Vagina (tissue), 2 donors: ENCODE measurements at regions not wholly inside any gene's neighbourhood (a gene's known extent, or its start where the extent isn't known, plus 50 kb on each side); places are given as distances from the start of the nearest gene placed in this dataset.
"Not testable (repeated sequence)": the region's sequence is repeated elsewhere in the genome, so short reads cannot be mapped to it uniquely, and the experiment has no call there.

Experiments
- DNase-seq, 2 donors: peaks; one replicate each; pipeline ENCODE4 v3.0.0-alpha.2; 2017; ENCODE audit errors: extremely low spot score in 2 of 2
- H3K27ac ChIP-seq: fragments of 200-600 bp; sonication (generic); one replicate; pipeline ENCODE4 v1.5.1; 2019
- H3K27me3 ChIP-seq: fragments of 200-600 bp; sonication (generic); one replicate; pipeline ENCODE4 v1.5.1; 2019
- H3K36me3 ChIP-seq, 2 donors: fragments of 200-600 bp; sonication (generic); one replicate each; pipeline ENCODE4 v1.5.1; 2017 to 2019
- H3K4me1 ChIP-seq: fragments of 200-600 bp; sonication (generic); one replicate; pipeline ENCODE4 v1.5.1; 2019
- H3K4me3 ChIP-seq, 2 donors: fragments of 200-600 bp; sonication (generic); 1 replicate in 1 of 2; 2 replicates in 1 of 2; pipeline ENCODE4 v1.5.1; 2016 to 2019
- H3K9me3 ChIP-seq: fragments of 200-600 bp; sonication (generic); one replicate; pipeline ENCODE4 v1.5.1; 2019
- POLR2A ChIP-seq, 2 donors: fragments of 450-650 bp; IDR thresholded peaks; one replicate each; pipeline ENCODE4 v1.6.1; 2017; ENCODE audit warnings: antibody characterized with exemption in 2 of 2, mild to moderate bottlenecking in 2 of 2, moderate library complexity in 2 of 2
- POLR2AphosphoS5 ChIP-seq, 2 donors: sonication (generic); formaldehyde crosslinking; IDR thresholded peaks; one replicate each; pipeline ENCODE4 v1.9.0; 2017; ENCODE audit warnings: antibody characterized with exemption in 2 of 2, mild to moderate bottlenecking in 2 of 2, low read depth in 1 of 2; ENCODE audit not compliant: insufficient read depth in 1 of 2
- intact Hi-C: fragments of 100-400 bp; cut with DNase I; formaldehyde crosslinking; loops from one replicate; pipeline ENCODE4 v1.15.1; 2023
- TF ChIP-seq, protein P1 (sequence below), 3 experiments: fragments of 450-650 bp in 2 of 3; fragments of 200-600 bp in 1 of 3; sonication (generic) in 1 of 3; IDR thresholded peaks; one replicate each; pipeline ENCODE4 v1.5.1; 2017 to 2019; ENCODE audit warnings: antibody characterized with exemption in 3 of 3, mild to moderate bottlenecking in 2 of 3, moderate library complexity in 2 of 3

DNA sequence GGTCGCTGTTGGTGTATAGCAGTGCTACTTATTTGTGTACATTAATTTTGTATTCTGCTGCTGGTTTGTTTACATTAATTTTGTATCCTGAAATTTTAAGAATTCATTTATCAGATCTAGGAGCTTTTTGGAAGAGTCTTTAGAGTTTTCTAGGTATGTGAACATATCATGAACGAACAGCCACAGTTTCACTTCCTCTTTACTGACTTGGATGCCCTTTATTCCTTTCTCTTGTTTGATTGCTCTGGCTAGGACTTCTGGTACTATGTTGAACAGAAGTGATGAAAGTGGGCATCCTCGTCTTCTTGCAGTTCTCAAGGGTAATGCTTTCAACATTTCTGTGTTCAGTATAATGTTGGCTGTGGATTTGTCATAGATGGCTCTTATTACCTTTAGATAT lies 1757.9 kb downstream of the BRINP3 start:
- Histone ChIP-seq H3K4me1 (no peaks in the 10 kb centered on the region), H3K9me3 (no peaks in the 10 kb centered on the region), H3K27ac (no peak overlapping the region), H3K4me3 (no peak overlapping the region), H3K36me3 (no peaks in the 10 kb centered on the region), H3K27me3 (no peaks in the 10 kb centered on the region)
- DNase-seq = no peak
- TF ChIP-seq POLR2A (IDR thresholded peaks at IDR 0.05) = no peak
- TF ChIP-seq, protein P1, sequence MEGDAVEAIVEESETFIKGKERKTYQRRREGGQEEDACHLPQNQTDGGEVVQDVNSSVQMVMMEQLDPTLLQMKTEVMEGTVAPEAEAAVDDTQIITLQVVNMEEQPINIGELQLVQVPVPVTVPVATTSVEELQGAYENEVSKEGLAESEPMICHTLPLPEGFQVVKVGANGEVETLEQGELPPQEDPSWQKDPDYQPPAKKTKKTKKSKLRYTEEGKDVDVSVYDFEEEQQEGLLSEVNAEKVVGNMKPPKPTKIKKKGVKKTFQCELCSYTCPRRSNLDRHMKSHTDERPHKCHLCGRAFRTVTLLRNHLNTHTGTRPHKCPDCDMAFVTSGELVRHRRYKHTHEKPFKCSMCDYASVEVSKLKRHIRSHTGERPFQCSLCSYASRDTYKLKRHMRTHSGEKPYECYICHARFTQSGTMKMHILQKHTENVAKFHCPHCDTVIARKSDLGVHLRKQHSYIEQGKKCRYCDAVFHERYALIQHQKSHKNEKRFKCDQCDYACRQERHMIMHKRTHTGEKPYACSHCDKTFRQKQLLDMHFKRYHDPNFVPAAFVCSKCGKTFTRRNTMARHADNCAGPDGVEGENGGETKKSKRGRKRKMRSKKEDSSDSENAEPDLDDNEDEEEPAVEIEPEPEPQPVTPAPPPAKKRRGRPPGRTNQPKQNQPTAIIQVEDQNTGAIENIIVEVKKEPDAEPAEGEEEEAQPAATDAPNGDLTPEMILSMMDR (IDR thresholded peaks at IDR 0.05) = no peak
- TF ChIP-seq POLR2AphosphoS5 (IDR thresholded peaks at IDR 0.05; ENCODE audit: insufficient read depth in 1 of 2, low read depth in 1 of 2) = no peak
- intact Hi-C loops = no loop called here

DNA sequence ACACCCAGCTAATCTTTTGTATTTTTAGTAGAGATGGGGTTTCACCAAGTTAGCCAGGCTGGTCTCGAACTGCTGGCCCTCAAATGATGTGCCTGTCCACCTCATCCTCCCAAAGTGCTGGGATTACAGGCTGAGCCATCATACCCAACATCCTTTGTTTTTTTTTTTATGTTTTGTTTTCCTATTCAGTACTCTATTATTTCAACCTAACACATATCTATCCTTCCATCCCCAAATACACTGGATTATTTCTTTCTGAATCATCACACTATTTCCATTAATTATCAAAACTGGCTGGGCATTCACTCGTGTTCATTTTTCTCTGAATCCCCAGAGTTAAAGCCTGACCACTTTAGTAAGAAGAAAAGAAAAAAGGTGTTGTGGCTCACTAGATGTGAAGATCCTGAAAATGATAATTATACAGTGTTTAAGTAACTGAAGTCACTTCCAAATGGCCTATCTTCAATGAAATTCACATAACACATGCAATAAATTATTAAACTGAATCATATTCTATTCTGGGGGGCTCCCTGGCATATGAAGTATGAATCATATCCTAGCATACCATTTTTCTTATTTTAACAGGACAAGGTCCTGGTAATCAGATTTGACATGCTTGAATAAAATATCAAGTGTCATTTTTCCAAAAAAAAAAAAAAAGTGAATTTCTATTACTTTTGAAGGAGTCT lies 1754.2 kb downstream of the BRINP3 start:
- Histone ChIP-seq H3K36me3 (no peaks in the 10 kb centered on the region), H3K4me1 (no peaks in the 10 kb centered on the region), H3K27ac (no peak overlapping the region), H3K27me3 (no peaks in the 10 kb centered on the region), H3K4me3 (no peak overlapping the region), H3K9me3 (no peaks in the 10 kb centered on the region)
- DNase-seq = no peak
- intact Hi-C loops = no loop called here
- no peak for TF ChIP-seq POLR2AphosphoS5 (IDR thresholded peaks at IDR 0.05; ENCODE audit: insufficient read depth in 1 of 2, low read depth in 1 of 2)
- TF ChIP-seq, protein P1 (IDR thresholded peaks at IDR 0.05) = no peak

DNA sequence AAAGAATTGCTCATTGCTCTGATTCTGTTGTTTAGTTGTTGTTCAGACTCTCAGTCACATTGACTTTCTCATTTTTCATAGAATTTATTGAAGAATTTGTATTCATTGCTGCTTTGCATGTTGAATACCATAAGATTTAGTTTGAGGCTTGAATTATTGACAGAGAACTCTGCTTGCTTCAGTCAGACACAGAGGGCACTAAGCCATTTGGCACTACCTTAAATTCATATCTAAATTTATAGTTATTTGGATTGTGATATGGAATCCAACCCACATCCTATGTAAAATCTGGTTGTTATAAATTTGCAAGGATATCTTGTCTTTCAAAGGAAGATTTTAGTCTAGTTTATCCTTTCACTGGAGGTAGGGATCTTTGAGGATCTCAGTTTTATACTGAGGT lies 1748.6 kb downstream of the BRINP3 start:
- no peaks in the 10 kb centered on the region for H3K36me3 ChIP-seq
- no peaks in the 10 kb centered on the region for H3K27me3 ChIP-seq
- intact Hi-C loops = no loop called here
- TF ChIP-seq POLR2AphosphoS5 (IDR thresholded peaks at IDR 0.05; ENCODE audit: insufficient read depth in 1 of 2, low read depth in 1 of 2) (no peak), POLR2A (IDR thresholded peaks at IDR 0.05) (no peak)
- TF ChIP-seq, protein P1 (IDR thresholded peaks at IDR 0.05) = no peak
- H3K9me3 ChIP-seq = no peaks in the 10 kb centered on the region
- H3K4me3 ChIP-seq = no peak overlapping the region
- no peak for DNase-seq
- no peaks in the 10 kb centered on the region for H3K4me1 ChIP-seq
- H3K27ac ChIP-seq = no peak overlapping the region

DNA sequence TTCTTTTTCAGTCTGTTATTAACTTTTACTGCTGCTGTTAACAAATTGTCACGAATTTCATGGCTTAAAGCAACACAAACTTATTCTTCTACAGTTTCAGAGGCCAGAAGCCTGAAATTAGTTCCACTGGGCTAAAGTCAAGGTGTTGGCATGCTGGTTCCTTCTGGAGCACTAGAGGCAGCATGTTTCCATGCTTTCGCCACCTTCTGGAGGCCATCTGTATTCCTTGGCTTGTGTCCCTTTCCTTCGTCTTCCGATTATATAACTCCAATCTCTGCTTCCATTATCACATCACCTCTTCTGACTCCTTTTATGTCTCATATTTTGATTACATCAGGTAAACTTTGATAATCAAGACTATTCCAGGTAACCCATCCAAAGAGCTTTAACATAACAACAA lies 1742.1 kb downstream of the BRINP3 start:
- TF ChIP-seq POLR2A (IDR thresholded peaks at IDR 0.05) (no peak), POLR2AphosphoS5 (IDR thresholded peaks at IDR 0.05; ENCODE audit: insufficient read depth in 1 of 2, low read depth in 1 of 2) (no peak)
- TF ChIP-seq, protein P1 (IDR thresholded peaks at IDR 0.05) = no peak
- intact Hi-C loops = no loop called here
- Histone ChIP-seq H3K36me3 (no peaks in the 10 kb centered on the region), H3K27ac (no peak overlapping the region), H3K9me3 (no peaks in the 10 kb centered on the region), H3K4me3 (no peak overlapping the region), H3K4me1 (no peaks in the 10 kb centered on the region), H3K27me3 (no peaks in the 10 kb centered on the region)
- DNase-seq = no peak

DNA sequence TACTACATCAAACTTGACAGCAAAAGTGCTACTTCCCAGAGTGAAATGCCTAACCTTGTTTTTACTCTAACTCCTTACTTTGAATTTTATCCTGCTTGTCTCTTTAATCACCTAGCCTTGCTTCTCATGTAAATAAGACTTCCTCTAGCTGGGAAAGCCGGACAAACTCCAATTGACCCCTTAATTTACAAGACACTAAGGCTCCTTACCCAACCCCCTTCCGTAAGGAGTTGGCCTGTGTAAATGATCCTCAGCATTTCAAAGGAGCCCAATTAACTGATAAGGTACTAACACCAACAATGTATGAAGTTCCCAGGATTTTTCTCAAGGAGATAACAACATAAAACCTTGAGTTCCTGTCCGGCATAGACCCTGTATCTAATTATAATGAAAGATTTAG lies 1728.4 kb downstream of the BRINP3 start:
- intact Hi-C loops, H3K9me3 ChIP-seq, H3K36me3 ChIP-seq, H3K4me3 ChIP-seq, H3K27ac ChIP-seq, H3K4me1 ChIP-seq, DNase-seq, H3K27me3 ChIP-seq: not testable (repeated sequence)

DNA sequence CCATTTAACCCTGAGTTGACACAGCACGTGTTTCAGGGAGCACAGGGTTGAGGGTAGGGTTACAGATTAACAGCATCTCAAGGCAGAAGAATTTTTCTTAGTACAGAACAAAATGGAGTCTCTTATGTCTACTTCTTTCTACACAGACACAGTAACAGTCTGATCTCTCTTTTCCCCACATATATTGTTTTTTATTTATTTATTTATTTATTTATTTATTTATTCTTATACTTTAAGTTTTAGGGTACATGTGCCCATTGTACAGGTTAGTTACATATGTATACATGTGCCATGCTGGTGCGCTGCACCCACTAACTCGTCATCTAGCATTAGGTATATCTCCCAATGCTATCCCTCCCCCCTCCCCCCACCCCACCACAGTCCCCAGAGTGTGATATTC lies 1725.6 kb downstream of the BRINP3 start:
- H3K27ac ChIP-seq, DNase-seq, H3K36me3 ChIP-seq, H3K9me3 ChIP-seq, H3K27me3 ChIP-seq, intact Hi-C loops, H3K4me3 ChIP-seq, H3K4me1 ChIP-seq: not testable (repeated sequence)

DNA sequence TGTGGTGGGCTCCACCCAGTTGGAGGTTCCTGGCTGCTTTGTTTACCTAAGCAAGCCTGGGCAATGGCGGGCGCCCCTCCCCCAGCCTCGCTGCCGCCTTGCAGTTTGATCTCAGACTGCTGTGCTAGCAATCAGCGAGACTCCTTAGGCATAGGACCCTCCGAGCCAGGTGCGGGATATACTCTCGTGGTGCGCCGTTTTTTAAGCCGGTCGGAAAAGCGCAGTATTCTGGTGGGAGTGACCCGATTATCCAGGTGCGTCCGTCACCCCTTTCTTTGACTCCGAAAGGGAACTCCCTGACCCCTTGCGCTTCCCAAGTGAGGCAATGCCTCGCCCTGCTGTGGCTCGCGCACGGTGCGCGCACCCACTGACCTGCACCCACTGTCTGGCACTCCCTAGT lies 1719.9 kb downstream of the BRINP3 start:
- H3K27me3 ChIP-seq, H3K27ac ChIP-seq, H3K4me3 ChIP-seq, H3K36me3 ChIP-seq, H3K9me3 ChIP-seq, intact Hi-C loops, DNase-seq, H3K4me1 ChIP-seq: not testable (repeated sequence)
